MM.1S (cell line): ENCODE measurements at regions not wholly inside any gene's neighbourhood (a gene's known extent, or its start where the extent isn't known, plus 50 kb on each side); places are given as distances from the start of the nearest gene placed in this dataset.

Source experiments
- DNase-seq: peaks from one replicate; pipeline ENCODE4 v3.0.0-alpha.2; 2015
- H2AFZ ChIP-seq: fragments of 300-600 bp; sonication (generic); 2 replicates; pipeline ENCODE4 v1.6.0; 2016; ENCODE audit warnings: antibody characterized with exemption, low read length
- H3F3A ChIP-seq: fragments of 300-600 bp; sonication (generic); 2 replicates; pipeline ENCODE4 v1.6.1; 2016; ENCODE audit warnings: mild to moderate bottlenecking, antibody characterized with exemption, low read length, moderate library complexity, mixed read lengths; ENCODE audit not compliant: insufficient read depth
- H3K27ac ChIP-seq: fragments of 300-600 bp; sonication (generic); 2 replicates; pipeline ENCODE4 v1.5.1; 2016; ENCODE audit warnings: mild to moderate bottlenecking, low read length
- H3K27me3 ChIP-seq: fragments of 300-600 bp; sonication (generic); replicated peaks from 2 replicates; pipeline ENCODE4 v1.6.0; 2016; ENCODE audit warnings: low read length; ENCODE audit not compliant: insufficient read depth
- H3K36me3 ChIP-seq: fragments of 300-600 bp; sonication (generic); replicated peaks from 2 replicates; pipeline ENCODE4 v1.6.1; 2016; ENCODE audit warnings: mild to moderate bottlenecking, low read length, mixed read lengths; ENCODE audit not compliant: insufficient read depth
- H3K4me1 ChIP-seq: fragments of 300-600 bp; sonication (generic); 2 replicates; pipeline ENCODE4 v1.6.1; 2016; ENCODE audit warnings: low read length, mixed read lengths
- H3K4me2 ChIP-seq: fragments of 300-600 bp; sonication (generic); 2 replicates; pipeline ENCODE4 v1.6.0; 2016; ENCODE audit warnings: low read depth, low read length
- H3K4me3 ChIP-seq: fragments of 300-600 bp; sonication (generic); 2 replicates; pipeline ENCODE4 v1.5.1; 2016; ENCODE audit warnings: low read length, mixed read lengths
- H3K79me2 ChIP-seq: fragments of 300-600 bp; sonication (generic); 2 replicates; pipeline ENCODE4 v1.6.1; 2016; ENCODE audit warnings: mixed run types, low read length, mixed read lengths
- H3K9ac ChIP-seq: fragments of 300-600 bp; sonication (generic); 2 replicates; pipeline ENCODE4 v1.6.1; 2016; ENCODE audit warnings: low read length, mixed read lengths
- H3K9me2 ChIP-seq: fragments of 300-600 bp; sonication (generic); replicated peaks from 2 replicates; pipeline ENCODE4 v1.6.1; 2016; ENCODE audit warnings: mild to moderate bottlenecking, low read length, mixed read lengths; ENCODE audit not compliant: insufficient read depth
- H3K9me3 ChIP-seq: fragments of 300-600 bp; sonication (generic); replicated peaks from 2 replicates; pipeline ENCODE4 v1.6.1; 2016; ENCODE audit warnings: mild to moderate bottlenecking, low read length, mixed read lengths; ENCODE audit not compliant: insufficient read depth
- H4K20me1 ChIP-seq: fragments of 300-600 bp; sonication (generic); 2 replicates; pipeline ENCODE4 v1.6.1; 2016; ENCODE audit warnings: mild to moderate bottlenecking, low read length, moderate library complexity, mixed read lengths; ENCODE audit not compliant: insufficient read depth
- EZH2 ChIP-seq: fragments of 300-600 bp; sonication (generic); optimal IDR thresholded peaks from 2 replicates; pipeline ENCODE3; 2017; ENCODE audit warnings: low read depth, mild to moderate bottlenecking, antibody characterized with exemption, low read length, mixed read lengths
- EZH2phosphoT487 ChIP-seq: fragments of 300-600 bp; sonication (generic); IDR thresholded peaks from 2 replicates; pipeline ENCODE4 v1.6.1; 2018; ENCODE audit warnings: antibody characterized with exemption, low read length
- TF ChIP-seq, protein P1 (sequence below): fragments of 300-600 bp; sonication (generic); IDR thresholded peaks from 2 replicates; pipeline ENCODE4 v1.5.1; 2016; ENCODE audit warnings: antibody characterized with exemption, low read length, mixed read lengths

DNA sequence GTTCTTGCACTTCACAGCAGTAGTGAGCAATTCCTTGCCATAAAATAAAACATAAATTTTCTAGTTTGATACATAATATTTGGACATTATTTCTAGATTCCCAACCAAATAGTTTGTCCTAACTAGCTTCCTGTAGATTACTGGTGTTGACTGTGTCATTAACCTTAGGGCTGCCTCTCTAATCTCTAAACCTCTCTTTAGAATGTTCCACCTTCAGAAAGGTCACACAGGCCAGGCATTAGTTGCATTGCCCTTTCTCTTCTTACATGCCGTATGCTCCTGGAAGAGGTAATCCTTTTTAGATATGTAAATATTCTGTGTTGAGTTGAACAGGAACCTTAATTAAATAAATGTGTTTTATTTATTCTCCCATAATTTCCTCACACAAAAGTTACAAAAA lies 904.9 kb upstream of the CNTN5 start:
- H3K79me2 ChIP-seq, result no peaks in the 10 kb centered on the region
- no peaks in the 10 kb centered on the region for H3F3A ChIP-seq
- no peaks in the 10 kb centered on the region for H3K9me3 ChIP-seq
- no peaks in the 10 kb centered on the region for H4K20me1 ChIP-seq
- H3K9me2 ChIP-seq, result no peaks in the 10 kb centered on the region
- no peak overlapping the region for H2AFZ ChIP-seq
- H3K27me3 ChIP-seq, result no peaks in the 10 kb centered on the region
- no peak overlapping the region for H3K27ac ChIP-seq
- no peaks in the 10 kb centered on the region for H3K4me1 ChIP-seq
- no peak overlapping the region for H3K4me2 ChIP-seq
- no peak overlapping the region for H3K4me3 ChIP-seq
- no peaks in the 10 kb centered on the region for H3K36me3 ChIP-seq
- H3K9ac ChIP-seq, result no peak overlapping the region
- no peak for DNase-seq
- TF ChIP-seq EZH2phosphoT487, result no peak
- TF ChIP-seq, protein P1, sequence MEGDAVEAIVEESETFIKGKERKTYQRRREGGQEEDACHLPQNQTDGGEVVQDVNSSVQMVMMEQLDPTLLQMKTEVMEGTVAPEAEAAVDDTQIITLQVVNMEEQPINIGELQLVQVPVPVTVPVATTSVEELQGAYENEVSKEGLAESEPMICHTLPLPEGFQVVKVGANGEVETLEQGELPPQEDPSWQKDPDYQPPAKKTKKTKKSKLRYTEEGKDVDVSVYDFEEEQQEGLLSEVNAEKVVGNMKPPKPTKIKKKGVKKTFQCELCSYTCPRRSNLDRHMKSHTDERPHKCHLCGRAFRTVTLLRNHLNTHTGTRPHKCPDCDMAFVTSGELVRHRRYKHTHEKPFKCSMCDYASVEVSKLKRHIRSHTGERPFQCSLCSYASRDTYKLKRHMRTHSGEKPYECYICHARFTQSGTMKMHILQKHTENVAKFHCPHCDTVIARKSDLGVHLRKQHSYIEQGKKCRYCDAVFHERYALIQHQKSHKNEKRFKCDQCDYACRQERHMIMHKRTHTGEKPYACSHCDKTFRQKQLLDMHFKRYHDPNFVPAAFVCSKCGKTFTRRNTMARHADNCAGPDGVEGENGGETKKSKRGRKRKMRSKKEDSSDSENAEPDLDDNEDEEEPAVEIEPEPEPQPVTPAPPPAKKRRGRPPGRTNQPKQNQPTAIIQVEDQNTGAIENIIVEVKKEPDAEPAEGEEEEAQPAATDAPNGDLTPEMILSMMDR, result no peak
- TF ChIP-seq EZH2, result no peak

DNA sequence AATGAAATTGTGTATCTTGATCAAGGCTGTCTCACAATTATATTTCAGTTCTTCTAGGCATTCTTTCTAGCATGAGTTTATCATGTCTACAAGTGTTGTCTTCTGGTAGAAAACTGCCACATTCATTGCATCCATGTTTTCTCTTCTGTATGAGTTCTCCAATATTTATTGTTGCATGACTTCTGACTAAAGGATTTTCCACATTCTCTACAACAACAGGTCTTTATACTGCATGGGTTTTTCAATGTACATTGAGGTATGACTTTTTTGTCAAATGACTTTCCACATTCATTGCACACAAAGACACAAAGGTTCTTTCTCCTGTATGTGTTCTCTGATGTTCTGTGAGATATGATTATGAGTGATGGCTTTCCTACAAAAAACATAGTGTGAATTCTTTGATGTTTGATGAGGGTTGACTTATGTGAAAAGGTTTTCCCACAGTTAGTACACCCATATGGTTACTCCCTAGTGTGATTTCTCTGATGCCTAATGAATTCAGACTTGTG lies 890.6 kb upstream of the CNTN5 start:
- Histone ChIP-seq H3K36me3 (no peaks in the 10 kb centered on the region), H3K4me3 (no peak overlapping the region), H3K27me3 (no peaks in the 10 kb centered on the region), H3K9me3 (no peaks in the 10 kb centered on the region), H3K9me2 (no peaks in the 10 kb centered on the region), H4K20me1 (no peaks in the 10 kb centered on the region), H3K79me2 (no peaks in the 10 kb centered on the region), H3K4me2 (no peak overlapping the region), H2AFZ (no peak overlapping the region), H3K9ac (no peak overlapping the region), H3F3A (no peaks in the 10 kb centered on the region), H3K27ac (no peak overlapping the region), H3K4me1 (no peaks in the 10 kb centered on the region)
- TF ChIP-seq EZH2 (no peak), EZH2phosphoT487 (no peak)
- TF ChIP-seq, protein P1, result no peak
- no peak for DNase-seq

DNA sequence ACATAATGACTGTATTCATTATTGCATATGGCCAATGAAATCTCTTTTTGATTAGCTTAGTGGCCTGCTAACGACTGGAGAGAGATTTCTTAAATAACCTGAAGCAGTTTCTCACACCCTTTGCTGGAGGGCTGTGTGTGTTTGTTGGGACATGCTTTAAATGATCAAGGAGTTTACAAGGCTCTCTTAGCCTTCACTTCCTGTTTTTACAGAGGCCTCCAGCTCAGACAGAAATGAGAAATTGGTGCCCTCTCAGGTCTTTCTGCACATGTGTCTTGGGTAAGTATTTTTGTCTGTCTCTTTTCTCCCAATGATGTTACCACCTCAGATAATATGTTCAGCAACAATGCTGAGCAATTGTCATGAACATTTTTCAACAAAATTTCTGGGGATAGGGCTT lies 884.4 kb upstream of the CNTN5 start:
- no peak for DNase-seq
- H3K27ac ChIP-seq, result no peak overlapping the region
- no peak for TF ChIP-seq EZH2
- no peak for TF ChIP-seq EZH2phosphoT487
- TF ChIP-seq, protein P1, result no peak
- H3K27me3 ChIP-seq, result no peaks in the 10 kb centered on the region
- no peaks in the 10 kb centered on the region for H3K36me3 ChIP-seq
- no peaks in the 10 kb centered on the region for H3F3A ChIP-seq
- H3K9me2 ChIP-seq, result no peaks in the 10 kb centered on the region
- no peaks in the 10 kb centered on the region for H3K79me2 ChIP-seq
- H3K9me3 ChIP-seq, result no peaks in the 10 kb centered on the region
- no peak overlapping the region for H3K9ac ChIP-seq
- no peaks in the 10 kb centered on the region for H4K20me1 ChIP-seq
- no peak overlapping the region for H2AFZ ChIP-seq
- H3K4me1 ChIP-seq, result no peaks in the 10 kb centered on the region
- H3K4me3 ChIP-seq, result no peak overlapping the region
- H3K4me2 ChIP-seq, result no peak overlapping the region
